ENCODE measurements at regions not wholly inside any gene's neighbourhood (a gene's known extent, or its start where the extent isn't known, plus 50 kb on each side); places are given as distances from the start of the nearest gene placed in this dataset.

DNA sequence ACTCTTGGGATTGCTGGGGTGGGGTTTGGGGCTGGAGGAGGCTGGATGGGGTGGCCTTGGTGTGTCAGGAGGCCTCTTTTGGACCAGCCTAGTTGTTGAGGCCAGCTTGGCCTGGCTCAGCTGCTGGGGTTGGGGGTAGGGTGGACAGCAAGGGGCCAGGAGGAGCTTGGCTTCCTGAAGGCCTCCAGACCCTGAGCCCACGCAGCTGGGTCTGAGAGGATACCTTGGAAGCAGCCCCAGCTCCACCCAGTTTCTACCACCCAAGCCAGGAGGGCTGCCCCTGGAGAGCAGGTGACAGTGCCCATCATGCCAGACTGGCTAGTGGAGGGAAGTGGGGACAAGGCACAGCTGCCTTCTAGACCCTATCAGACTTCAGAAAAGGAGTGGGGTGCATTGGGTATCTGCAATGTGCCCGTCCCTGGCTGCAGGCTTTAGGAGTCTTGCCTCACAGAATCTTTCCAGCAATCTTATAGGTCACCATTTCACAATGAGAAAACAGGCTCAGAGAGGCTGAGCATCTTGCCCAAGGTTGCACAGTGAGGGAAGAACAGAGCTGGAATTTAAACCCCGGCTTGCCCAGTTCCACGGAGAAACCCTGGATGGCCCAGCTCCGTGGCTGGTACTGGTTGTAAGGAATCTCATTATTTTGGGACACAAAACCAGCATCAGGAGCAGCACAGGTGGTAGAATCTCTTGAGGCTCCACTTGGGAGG is 83.0 kb downstream of the LINGO1 start:
- TF ChIP-seq CTCF (conservative IDR thresholded peaks at IDR 0.05) (no peak), EZH2 (IDR thresholded peaks at IDR 0.05; ENCODE audit: low read depth) (no peak)
